GM19452 (cell line): ENCODE measurements at regions not wholly inside any gene's neighbourhood (a gene's known extent, or its start where the extent isn't known, plus 50 kb on each side); places are given as distances from the start of the nearest gene placed in this dataset.

ENCODE experiments used
- ATAC-seq: cut with Tn5 transposase; IDR thresholded peaks from one replicate; pipeline ENCODE4 v1.9.1; 2021; ENCODE audit not compliant: unreplicated experiment

DNA sequence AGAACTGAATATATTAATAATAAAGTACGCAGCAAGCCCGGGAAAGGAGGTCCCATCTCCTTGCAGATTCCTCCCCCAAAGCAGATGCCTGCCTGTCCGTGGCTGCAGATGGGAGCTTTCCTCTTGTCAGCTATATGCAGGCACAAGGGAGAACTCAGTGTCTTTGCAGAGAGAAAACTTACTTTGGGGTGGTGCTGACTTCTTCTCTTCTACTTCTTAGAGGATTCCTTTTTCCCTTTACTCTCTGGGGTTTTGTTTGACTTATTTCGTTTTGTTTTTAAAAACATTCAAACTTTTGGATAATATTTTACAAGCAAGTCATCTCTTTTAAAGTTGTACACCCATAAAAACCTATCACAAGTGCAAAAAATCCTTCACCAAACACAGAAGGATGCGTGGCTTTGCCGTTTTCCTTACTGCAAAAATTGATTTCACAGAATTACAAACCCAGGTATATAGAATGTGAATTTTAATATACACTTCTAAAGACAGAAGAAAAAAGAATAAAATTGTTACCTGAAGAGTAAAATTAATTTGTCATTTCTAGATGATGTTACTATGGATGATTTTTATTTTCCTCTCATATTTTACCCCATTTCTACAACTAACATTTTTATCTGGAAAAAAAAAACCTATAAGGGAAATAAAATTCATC is 65.3 kb upstream of the IGF1R start:
- no peak for ATAC-seq

GRCh38 chr15:98583771-98584430 is 64.4 kb upstream of the IGF1R start:
- no peak for ATAC-seq

DNA sequence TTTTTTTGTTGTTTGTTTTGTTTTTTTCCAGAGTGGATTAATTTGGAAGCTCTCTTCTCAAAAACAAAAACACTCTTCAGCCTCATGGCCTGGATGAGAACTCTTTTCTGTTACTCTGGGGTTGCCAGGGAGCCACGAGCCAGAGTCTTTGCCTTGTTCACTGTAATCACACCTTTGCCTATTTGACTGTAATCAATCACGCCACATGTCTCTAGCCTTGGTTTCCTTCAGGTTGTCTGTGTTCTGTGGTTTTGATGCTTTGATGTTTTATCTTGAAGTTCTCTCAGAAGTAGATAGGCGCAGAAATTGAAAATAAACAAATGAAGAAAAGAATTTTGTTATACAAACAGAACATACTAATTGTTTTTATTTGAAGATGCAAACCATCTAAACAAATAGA is 62.3 kb upstream of the IGF1R start:
- no peak for ATAC-seq

- no peak for ATAC-seq
Observed at GRCh38 chr15:98592136-98592535, 56.2 kb upstream of the IGF1R start.

DNA sequence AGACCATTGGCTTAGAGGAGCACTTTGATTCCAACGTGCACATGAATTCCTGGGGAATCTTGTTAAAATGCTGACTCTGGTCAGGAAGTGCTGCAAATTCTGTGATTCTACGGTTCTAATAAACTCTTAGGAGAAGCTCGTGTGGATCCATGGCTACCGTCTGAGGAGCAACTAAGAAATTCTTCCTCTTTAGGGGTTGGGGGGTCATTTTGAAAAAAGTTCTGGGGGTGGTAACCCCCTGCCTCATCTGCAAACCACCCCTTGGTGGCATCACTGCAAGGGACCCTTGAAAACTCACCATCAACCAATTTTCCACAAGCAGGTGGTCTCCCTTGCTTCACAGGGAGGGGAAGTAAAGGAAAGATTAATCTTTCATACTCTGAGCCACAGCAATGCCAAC is 52.2 kb upstream of the IGF1R start:
- no peak for ATAC-seq

- no peak for ATAC-seq
Observed at GRCh38 chr15:98596885-98597392, 51.4 kb upstream of the IGF1R start.

- no peak for ATAC-seq
Observed at GRCh38 chr15:98597666-98598065, 50.7 kb upstream of the IGF1R start.
